MCF 10A (cell line): ENCODE measurements at regions not wholly inside any gene's neighbourhood (a gene's known extent, or its start where the extent isn't known, plus 50 kb on each side); places are given as distances from the start of the nearest gene placed in this dataset.

Experiments used
- BruUV-seq: library from RNA; stranded (reverse); fragments of 400-500 nt; replicated peaks from 2 replicates; lab custom pipeline; 2021; lab: Mats Ljungman, UMichigan
- CTCF ChIA-PET: fragments of 300-600 bp; sonication (Branson Sonifier 250); formaldehyde crosslinking; extraction: SDS; loops from one replicate; lab custom pipeline; 2021; ENCODE audit warnings: antibody characterized with exemption, inconsistent platforms; lab: Yijun Ruan, JAX
- POLR2A ChIA-PET: fragments of 300-600, 350-650 bp; sonication (Branson Sonifier 250); formaldehyde crosslinking; extraction: SDS; loops from one replicate; lab custom pipeline; 2020; ENCODE audit warnings: antibody characterized with exemption, inconsistent platforms; lab: Yijun Ruan, JAX
- DNase-seq: peaks from one replicate; pipeline ENCODE4 v3.0.0-alpha.2; 2018; ENCODE audit not compliant: unreplicated experiment
- H3K27ac Mint-ChIP-seq: one replicate; pipeline ENCODE4 v1.8.0; 2022; ENCODE audit warnings: mild to moderate bottlenecking, low read depth, mixed read lengths; ENCODE audit not compliant: unreplicated experiment
- H3K27me3 Mint-ChIP-seq: one replicate; pipeline ENCODE4 v1.8.0; 2022; ENCODE audit warnings: mixed read lengths; ENCODE audit not compliant: insufficient read depth, unreplicated experiment
- H3K36me3 Mint-ChIP-seq: one replicate; pipeline ENCODE4 v1.8.0; 2022; ENCODE audit warnings: mild to moderate bottlenecking, moderate library complexity, mixed read lengths; ENCODE audit not compliant: insufficient read depth, unreplicated experiment
- H3K4me1 Mint-ChIP-seq: one replicate; pipeline ENCODE4 v1.8.0; 2022; ENCODE audit warnings: mixed read lengths; ENCODE audit not compliant: insufficient read depth, unreplicated experiment
- H3K4me3 Mint-ChIP-seq: one replicate; pipeline ENCODE4 v1.8.0; 2022; ENCODE audit warnings: mild to moderate bottlenecking, moderate library complexity, mixed read lengths; ENCODE audit not compliant: unreplicated experiment
- H3K9me3 Mint-ChIP-seq: one replicate; pipeline ENCODE4 v1.8.0; 2022; ENCODE audit warnings: mixed read lengths; ENCODE audit not compliant: unreplicated experiment
- intact Hi-C: fragments of 100-400 bp; cut with micrococcal nuclease; formaldehyde crosslinking; loops from 2 replicates; pipeline ENCODE4 v1.14.1; 2022
- TF ChIP-seq, protein P1 (sequence below): fragments of 200-600 bp; IDR thresholded peaks from one replicate; pipeline ENCODE4 v1.8.0; 2022; ENCODE audit warnings: antibody characterized with exemption, mild to moderate bottlenecking; ENCODE audit not compliant: unreplicated experiment

- ChIA-PET CTCF (no interaction called here), POLR2A (no interaction called here)
- BruUV-seq = no TSS peak
- Mint-ChIP-seq H3K27me3 (peaks cover 11% of the 10 kb centered on the region), H3K4me1 (no peaks in the 10 kb centered on the region), H3K4me3 (no peak overlapping the region), H3K36me3 (no peaks in the 10 kb centered on the region), H3K27ac (no peak overlapping the region), H3K9me3 (peaks cover 15% of the 10 kb centered on the region)
- intact Hi-C loops = no loop called here
- TF ChIP-seq, protein P1, sequence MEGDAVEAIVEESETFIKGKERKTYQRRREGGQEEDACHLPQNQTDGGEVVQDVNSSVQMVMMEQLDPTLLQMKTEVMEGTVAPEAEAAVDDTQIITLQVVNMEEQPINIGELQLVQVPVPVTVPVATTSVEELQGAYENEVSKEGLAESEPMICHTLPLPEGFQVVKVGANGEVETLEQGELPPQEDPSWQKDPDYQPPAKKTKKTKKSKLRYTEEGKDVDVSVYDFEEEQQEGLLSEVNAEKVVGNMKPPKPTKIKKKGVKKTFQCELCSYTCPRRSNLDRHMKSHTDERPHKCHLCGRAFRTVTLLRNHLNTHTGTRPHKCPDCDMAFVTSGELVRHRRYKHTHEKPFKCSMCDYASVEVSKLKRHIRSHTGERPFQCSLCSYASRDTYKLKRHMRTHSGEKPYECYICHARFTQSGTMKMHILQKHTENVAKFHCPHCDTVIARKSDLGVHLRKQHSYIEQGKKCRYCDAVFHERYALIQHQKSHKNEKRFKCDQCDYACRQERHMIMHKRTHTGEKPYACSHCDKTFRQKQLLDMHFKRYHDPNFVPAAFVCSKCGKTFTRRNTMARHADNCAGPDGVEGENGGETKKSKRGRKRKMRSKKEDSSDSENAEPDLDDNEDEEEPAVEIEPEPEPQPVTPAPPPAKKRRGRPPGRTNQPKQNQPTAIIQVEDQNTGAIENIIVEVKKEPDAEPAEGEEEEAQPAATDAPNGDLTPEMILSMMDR = no peak
- peak; percentile 20 for DNase-seq
These were observed 170.5 kb upstream of the CST7 start for GRCh38 chr20:24778585-24779031.

GRCh38 chr20:24779131-24779530 lies 169.9 kb upstream of the CST7 start:
- no peaks in the 10 kb centered on the region for H3K4me1 Mint-ChIP-seq
- no peak overlapping the region for H3K4me3 Mint-ChIP-seq
- CTCF ChIA-PET = interaction anchor here (0.8 kb wide), 1 partner anchor 618 kb away, joined by 3 read pairs; no protein-coding TSS in a partner anchor
- POLR2A ChIA-PET = no interaction called here
- BruUV-seq = no TSS peak
- TF ChIP-seq, protein P1 = no peak
- H3K36me3 Mint-ChIP-seq = no peaks in the 10 kb centered on the region
- H3K27ac Mint-ChIP-seq = no peak overlapping the region
- intact Hi-C loops = no loop called here
- H3K9me3 Mint-ChIP-seq = peaks cover 14% of the 10 kb centered on the region
- DNase-seq = no peak
- peaks cover 11% of the 10 kb centered on the region for H3K27me3 Mint-ChIP-seq

DNA sequence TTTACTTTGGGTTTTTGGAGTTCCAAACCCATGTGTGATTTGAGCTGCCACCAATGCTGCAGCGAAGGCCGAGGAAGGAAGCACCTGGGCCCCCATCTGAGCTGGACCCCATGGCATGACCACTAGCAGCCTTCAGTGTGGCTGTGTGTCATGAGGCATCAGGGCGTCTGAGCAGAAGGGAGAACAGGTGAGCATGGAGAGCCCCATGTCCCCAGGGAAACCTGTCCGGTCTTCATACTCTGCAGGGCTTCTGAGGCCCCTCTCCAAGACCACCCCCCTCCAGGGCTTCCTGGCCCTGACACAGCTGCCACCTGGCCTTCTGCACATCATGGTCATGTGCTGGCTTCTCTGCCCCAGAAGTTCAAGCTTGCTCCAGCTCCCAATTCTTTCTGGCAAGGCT lies 169.1 kb upstream of the CST7 start:
- peaks cover 6% of the 10 kb centered on the region for H3K9me3 Mint-ChIP-seq
- H3K36me3 Mint-ChIP-seq = no peaks in the 10 kb centered on the region
- DNase-seq = no peak
- no peak overlapping the region for H3K27ac Mint-ChIP-seq
- H3K27me3 Mint-ChIP-seq = peaks cover 11% of the 10 kb centered on the region
- H3K4me1 Mint-ChIP-seq = no peaks in the 10 kb centered on the region
- TF ChIP-seq, protein P1 = no peak
- intact Hi-C loops = no loop called here
- no TSS peak for BruUV-seq
- CTCF ChIA-PET = interaction anchor here (0.8 kb wide), 1 partner anchor 619 kb away, joined by 3 read pairs; no protein-coding TSS in a partner anchor
- POLR2A ChIA-PET = no interaction called here
- H3K4me3 Mint-ChIP-seq = no peak overlapping the region

- TF ChIP-seq, protein P1 = no peak
- intact Hi-C loops = no loop called here
- ChIA-PET POLR2A (interaction anchor here (0.6 kb wide), 1 partner anchor 212 kb away, joined by 4 read pairs; no protein-coding TSS in a partner anchor), CTCF (interaction anchor here (0.7 to 1.5 kb wide), 11 partner anchors 9 to 623 kb away, joined by 3 to 5 read pairs (median 4); no protein-coding TSS in a partner anchor)
- peaks cover 11% of the 10 kb centered on the region for H3K27me3 Mint-ChIP-seq
- H3K27ac Mint-ChIP-seq = no peak overlapping the region
- no peaks in the 10 kb centered on the region for H3K9me3 Mint-ChIP-seq
- H3K4me1 Mint-ChIP-seq = no peaks in the 10 kb centered on the region
- H3K4me3 Mint-ChIP-seq = no peak overlapping the region
- no TSS peak for BruUV-seq
- no peak for DNase-seq
- no peaks in the 10 kb centered on the region for H3K36me3 Mint-ChIP-seq
These were observed 168.2 kb upstream of the CST7 start for GRCh38 chr20:24780674-24781417.
